ENCODE measurements at regions not wholly inside any gene's neighbourhood (a gene's known extent, or its start where the extent isn't known, plus 50 kb on each side); places are given as distances from the start of the nearest gene placed in this dataset.

GRCh38 chr20:52025938-52026337 lies 165.6 kb downstream of the ZFP64 start:
- no peak for TF ChIP-seq SUZ12 (IDR thresholded peaks at IDR 0.05; ENCODE audit: extremely low read depth, insufficient read depth, insufficient read length)
- TF ChIP-seq YY1 (IDR thresholded peaks at IDR 0.05; ENCODE audit: insufficient read depth, insufficient read length): no peak

Measured in NT2/D1 (cell line).